ENCODE measurements at regions not wholly inside any gene's neighbourhood (a gene's known extent, or its start where the extent isn't known, plus 50 kb on each side); places are given as distances from the start of the nearest gene placed in this dataset.

DNA sequence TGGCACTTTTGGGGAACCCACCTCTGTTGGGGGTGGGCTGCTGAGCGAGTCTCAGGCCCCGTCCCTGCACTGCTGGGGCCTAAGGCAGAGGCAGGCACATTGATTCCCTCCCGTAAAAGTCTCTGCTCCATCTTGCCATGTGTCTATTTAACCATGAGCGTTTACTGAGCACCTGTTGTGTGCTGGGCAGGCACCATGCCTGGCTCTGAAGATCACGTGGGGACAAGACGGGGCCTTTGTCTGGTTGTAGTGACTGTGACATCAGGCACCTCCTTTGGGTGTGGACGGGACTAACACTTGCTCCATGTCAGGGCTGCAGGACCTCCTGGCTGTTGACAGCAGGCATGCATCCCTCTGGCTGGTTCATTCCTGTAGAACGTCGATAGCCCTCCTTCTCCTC lies 204.7 kb upstream of the CIBAR2 start:
- Mint-ChIP-seq H3K36me3 (ENCODE audit: low read depth) (no peaks in the 10 kb centered on the region), H3K9me3 (no peaks in the 10 kb centered on the region), H3K27me3 (ENCODE audit: low read depth, poor library complexity) (peaks cover 44% of the 10 kb centered on the region), H3K4me1 (peaks cover 63% of the 10 kb centered on the region), H3K4me3 (no peak overlapping the region), H3K27ac (no peak overlapping the region)
- TF ChIP-seq, protein P1, sequence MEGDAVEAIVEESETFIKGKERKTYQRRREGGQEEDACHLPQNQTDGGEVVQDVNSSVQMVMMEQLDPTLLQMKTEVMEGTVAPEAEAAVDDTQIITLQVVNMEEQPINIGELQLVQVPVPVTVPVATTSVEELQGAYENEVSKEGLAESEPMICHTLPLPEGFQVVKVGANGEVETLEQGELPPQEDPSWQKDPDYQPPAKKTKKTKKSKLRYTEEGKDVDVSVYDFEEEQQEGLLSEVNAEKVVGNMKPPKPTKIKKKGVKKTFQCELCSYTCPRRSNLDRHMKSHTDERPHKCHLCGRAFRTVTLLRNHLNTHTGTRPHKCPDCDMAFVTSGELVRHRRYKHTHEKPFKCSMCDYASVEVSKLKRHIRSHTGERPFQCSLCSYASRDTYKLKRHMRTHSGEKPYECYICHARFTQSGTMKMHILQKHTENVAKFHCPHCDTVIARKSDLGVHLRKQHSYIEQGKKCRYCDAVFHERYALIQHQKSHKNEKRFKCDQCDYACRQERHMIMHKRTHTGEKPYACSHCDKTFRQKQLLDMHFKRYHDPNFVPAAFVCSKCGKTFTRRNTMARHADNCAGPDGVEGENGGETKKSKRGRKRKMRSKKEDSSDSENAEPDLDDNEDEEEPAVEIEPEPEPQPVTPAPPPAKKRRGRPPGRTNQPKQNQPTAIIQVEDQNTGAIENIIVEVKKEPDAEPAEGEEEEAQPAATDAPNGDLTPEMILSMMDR (IDR thresholded peaks at IDR 0.05) = no peak
- no peak for DNase-seq

DNA sequence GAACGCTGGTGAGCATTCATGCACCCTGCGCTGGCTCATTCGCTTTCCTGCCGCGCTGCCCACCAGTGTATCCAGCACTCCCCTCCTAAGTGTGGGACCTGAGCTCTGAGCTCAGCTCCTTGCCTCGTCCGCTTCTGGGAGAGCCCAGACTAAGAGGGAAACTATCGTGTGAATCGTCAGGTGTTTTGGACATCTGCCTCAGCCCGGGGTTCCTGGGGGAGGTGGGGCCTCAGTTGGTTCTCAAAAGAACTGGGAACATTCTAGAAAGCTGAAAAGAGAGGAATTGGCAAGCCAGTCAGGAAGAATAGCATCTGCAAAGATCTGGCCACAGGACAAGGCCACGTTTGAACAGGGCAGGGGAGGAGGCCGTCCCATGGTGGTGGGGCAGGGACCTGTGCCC lies 205.4 kb upstream of the CIBAR2 start:
- DNase-seq = no peak
- no peaks in the 10 kb centered on the region for H3K36me3 Mint-ChIP-seq (ENCODE audit: low read depth)
- no peak overlapping the region for H3K4me3 Mint-ChIP-seq
- peaks cover 38% of the 10 kb centered on the region for H3K27me3 Mint-ChIP-seq (ENCODE audit: low read depth, poor library complexity)
- no peaks in the 10 kb centered on the region for H3K9me3 Mint-ChIP-seq
- H3K4me1 Mint-ChIP-seq = peaks cover 58% of the 10 kb centered on the region
- no peak overlapping the region for H3K27ac Mint-ChIP-seq
- TF ChIP-seq, protein P1 (IDR thresholded peaks at IDR 0.05) = no peak

GRCh38 chr16:85319208-85319983 lies 207.1 kb upstream of the CIBAR2 start:
- Mint-ChIP-seq H3K4me1 (peaks cover 46% of the 10 kb centered on the region), H3K9me3 (no peaks in the 10 kb centered on the region), H3K27ac (no peak overlapping the region), H3K4me3 (no peak overlapping the region), H3K36me3 (ENCODE audit: low read depth) (no peaks in the 10 kb centered on the region), H3K27me3 (ENCODE audit: low read depth, poor library complexity) (peaks cover 42% of the 10 kb centered on the region)
- DNase-seq = no peak
- TF ChIP-seq, protein P1 (IDR thresholded peaks at IDR 0.05) = no peak

DNA sequence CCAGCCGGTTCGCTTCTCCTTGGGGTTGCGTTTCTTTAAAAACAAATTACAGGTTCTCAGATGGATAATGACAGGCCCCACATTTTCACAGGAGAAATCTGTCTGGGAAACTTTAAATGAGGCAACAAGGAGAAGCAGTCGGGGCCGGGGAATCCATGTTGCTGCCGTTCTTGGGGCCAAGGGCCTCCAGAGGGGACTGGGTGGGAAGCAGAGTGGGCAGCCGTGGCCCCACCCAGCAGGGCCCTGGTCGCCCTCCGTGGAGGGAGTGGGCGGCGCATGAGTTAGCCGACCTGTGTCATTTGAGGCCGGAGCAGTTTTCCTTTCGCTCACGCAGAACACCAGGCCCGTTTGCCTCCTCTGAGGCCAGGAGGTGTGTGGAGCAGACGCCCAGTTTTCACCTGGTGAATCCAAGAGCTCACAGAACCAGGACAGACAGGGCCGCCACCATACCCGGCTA lies 207.7 kb upstream of the CIBAR2 start:
- DNase-seq = no peak
- TF ChIP-seq, protein P1 (IDR thresholded peaks at IDR 0.05) = no peak
- H3K36me3 Mint-ChIP-seq (ENCODE audit: low read depth) = no peaks in the 10 kb centered on the region
- peaks cover 43% of the 10 kb centered on the region for H3K4me1 Mint-ChIP-seq
- H3K27ac Mint-ChIP-seq = no peak overlapping the region
- no peak overlapping the region for H3K4me3 Mint-ChIP-seq
- no peaks in the 10 kb centered on the region for H3K9me3 Mint-ChIP-seq
- peaks cover 42% of the 10 kb centered on the region for H3K27me3 Mint-ChIP-seq (ENCODE audit: low read depth, poor library complexity)

GRCh38 chr16:85320677-85321385 lies 208.6 kb upstream of the CIBAR2 start:
- DNase-seq = no peak
- Mint-ChIP-seq H3K27ac (no peak overlapping the region), H3K9me3 (no peaks in the 10 kb centered on the region), H3K4me1 (peaks cover 35% of the 10 kb centered on the region), H3K27me3 (ENCODE audit: low read depth, poor library complexity) (peaks cover 40% of the 10 kb centered on the region), H3K36me3 (ENCODE audit: low read depth) (no peaks in the 10 kb centered on the region), H3K4me3 (no peak overlapping the region)
- TF ChIP-seq, protein P1 (IDR thresholded peaks at IDR 0.05) = no peak

All from nephron progenitor cell (in vitro differentiated cells).